Stimulated activated naive B cell treated with anti-CD40 and anti-IgM and Interleukin-4, amounts not matched to agents 10 μg/mL and 1 μg/mL and 100 μg/mL, for 72 hours (primary cell): ENCODE measurements at regions not wholly inside any gene's neighbourhood (a gene's known extent, or its start where the extent isn't known, plus 50 kb on each side); places are given as distances from the start of the nearest gene placed in this dataset.

Experiments used
- ATAC-seq, 2 donors: fragments of 150-1000 bp; cut with Tn5 transposase; replicated peaks; 2 replicates each; pipeline ENCODE4 v1.10.0; 2021; ENCODE audit warnings: moderate library complexity in 1 of 2
- DNase-seq: peaks from one replicate; pipeline ENCODE4 v3.0.0; 2021
- H3K27ac Mint-ChIP-seq: one replicate; pipeline ENCODE4 v1.8.0; 2022; ENCODE audit warnings: mild to moderate bottlenecking, mixed read lengths
- H3K27me3 Mint-ChIP-seq, 2 donors: one replicate each; pipeline ENCODE4 v1.8.0; 2022; ENCODE audit warnings: mixed read lengths in 2 of 2
- H3K36me3 Mint-ChIP-seq, 2 donors: one replicate each; pipeline ENCODE4 v1.8.0; 2022; ENCODE audit warnings: mixed read lengths in 2 of 2, mild to moderate bottlenecking in 1 of 2
- H3K4me1 Mint-ChIP-seq, 2 donors: one replicate each; pipeline ENCODE4 v1.8.0; 2022; ENCODE audit warnings: mixed read lengths in 2 of 2, mild to moderate bottlenecking in 1 of 2
- H3K4me3 Mint-ChIP-seq, 2 donors: one replicate each; pipeline ENCODE4 v1.8.0; 2022; ENCODE audit warnings: mild to moderate bottlenecking in 2 of 2, mixed read lengths in 2 of 2, moderate library complexity in 1 of 2
- H3K9me3 Mint-ChIP-seq, 2 donors: one replicate each; pipeline ENCODE4 v1.8.0; 2022; ENCODE audit warnings: mixed read lengths in 2 of 2, mild to moderate bottlenecking in 1 of 2

DNA sequence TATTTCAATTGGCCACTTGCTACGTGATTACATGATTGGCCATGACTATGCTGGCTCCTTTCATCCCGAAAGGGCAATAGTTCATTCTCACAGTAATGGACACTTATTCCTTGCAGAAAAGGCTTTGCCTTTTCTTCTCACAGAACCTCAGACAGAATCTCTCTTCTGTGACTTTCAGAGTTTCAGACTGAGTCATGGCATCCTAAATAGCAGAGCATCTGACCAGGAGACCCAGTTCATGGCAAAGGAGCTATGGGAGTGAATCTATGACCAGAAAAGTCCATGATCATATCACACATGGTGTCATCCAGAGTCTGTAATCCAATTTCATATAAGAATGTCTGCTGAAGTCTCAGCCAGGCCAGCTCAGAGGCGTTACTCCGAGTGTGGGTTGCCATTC, 263.3 kb upstream of the CLNK start:
- DNase-seq (no peak), ATAC-seq (no peak)
- peaks cover 0 to 3% of the 10 kb centered on the region in 2 donors for H3K36me3 Mint-ChIP-seq
- peaks cover 13 to 19% of the 10 kb centered on the region in 2 donors for H3K4me1 Mint-ChIP-seq
- H3K27ac Mint-ChIP-seq, result no peak overlapping the region
- no peak overlapping the region for H3K4me3 Mint-ChIP-seq
- H3K9me3 Mint-ChIP-seq, result peaks cover 5 to 8% of the 10 kb centered on the region in 2 donors
- H3K27me3 Mint-ChIP-seq, result no peaks in the 10 kb centered on the region

DNA sequence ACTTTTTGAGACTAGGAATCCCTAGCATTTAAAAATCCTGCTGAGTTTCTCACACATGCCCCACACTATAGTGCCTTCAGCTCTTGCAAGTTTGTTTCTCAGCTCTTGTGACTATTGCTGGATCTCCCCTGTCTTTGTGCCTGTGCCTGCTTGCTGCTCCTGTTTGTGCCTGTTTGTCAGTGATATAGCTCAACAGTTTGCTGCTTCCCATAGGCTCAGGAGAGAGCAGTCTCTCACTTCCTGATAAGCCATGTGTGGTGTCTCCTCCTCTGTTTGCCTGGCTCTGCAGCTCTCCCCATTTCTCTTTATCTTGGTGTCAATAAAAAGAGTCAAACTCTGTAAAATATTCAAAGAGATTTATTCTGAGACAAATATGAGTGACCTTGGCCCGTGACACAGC, 259.8 kb upstream of the CLNK start:
- DNase-seq, result no peak
- ATAC-seq, result no peak
- no peaks in the 10 kb centered on the region for H3K27me3 Mint-ChIP-seq
- peaks cover 4 to 19% of the 10 kb centered on the region in 2 donors for H3K36me3 Mint-ChIP-seq
- H3K4me3 Mint-ChIP-seq, result no peak overlapping the region
- H3K4me1 Mint-ChIP-seq, result peaks cover 1 to 12% of the 10 kb centered on the region in 2 donors
- H3K27ac Mint-ChIP-seq, result no peak overlapping the region
- H3K9me3 Mint-ChIP-seq, result peaks cover 16 to 24% of the 10 kb centered on the region in 2 donors

DNA sequence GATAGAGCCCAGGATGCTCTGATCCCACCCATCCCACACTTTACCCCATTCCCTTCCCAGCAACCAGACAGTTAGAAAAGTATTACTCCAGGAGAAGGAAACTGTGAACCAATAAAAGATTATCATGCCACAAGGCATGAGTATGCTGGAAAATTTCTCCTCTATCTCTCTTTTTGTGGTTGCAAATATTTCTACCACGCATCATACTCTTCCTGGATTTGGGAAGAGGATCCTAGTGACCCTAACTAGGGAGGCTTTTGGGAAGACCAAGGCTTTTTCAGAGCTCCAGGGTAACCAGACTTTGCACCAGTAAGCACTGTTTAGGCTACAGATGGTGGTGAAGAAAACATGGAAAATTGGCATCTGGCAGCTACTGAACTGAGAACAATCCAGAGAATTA, 257.6 kb upstream of the CLNK start:
- Mint-ChIP-seq H3K27ac (no peak overlapping the region), H3K4me3 (no peak overlapping the region), H3K9me3 (peaks cover 19 to 29% of the 10 kb centered on the region in 2 donors), H3K27me3 (no peaks in the 10 kb centered on the region), H3K4me1 (peaks cover 0 to 5% of the 10 kb centered on the region in 2 donors), H3K36me3 (peaks cover 7 to 24% of the 10 kb centered on the region in 2 donors)
- DNase-seq, result no peak
- ATAC-seq, result no peak

DNA sequence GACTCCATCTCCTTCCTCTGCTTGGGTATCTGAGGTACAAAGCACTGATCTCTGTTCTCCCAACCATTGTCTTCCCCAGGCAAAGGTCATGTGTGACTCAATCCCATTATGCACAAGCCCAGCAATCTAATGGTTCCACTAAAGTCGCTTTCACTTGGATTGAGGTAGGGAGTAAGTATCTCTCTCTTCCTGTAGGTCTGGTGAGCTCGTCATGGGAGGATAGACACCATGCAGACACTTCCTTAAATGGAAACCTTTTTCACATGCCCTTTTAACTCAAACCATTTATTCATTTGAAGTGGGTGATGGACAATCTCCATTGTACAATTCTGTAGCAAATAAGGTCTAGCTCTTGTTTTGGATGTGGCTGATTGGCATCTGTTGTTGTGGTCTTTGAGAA, 245.2 kb upstream of the CLNK start:
- ATAC-seq, result peak; percentile 42 to 81
- H3K4me3 Mint-ChIP-seq, result no peak overlapping the region
- peak overlapping the region; percentile 82 for H3K27ac Mint-ChIP-seq
- no peaks in the 10 kb centered on the region for H3K27me3 Mint-ChIP-seq
- no peak for DNase-seq
- peaks cover 17 to 22% of the 10 kb centered on the region in 2 donors for H3K4me1 Mint-ChIP-seq
- H3K9me3 Mint-ChIP-seq, result peaks cover 0 to 9% of the 10 kb centered on the region in 2 donors
- H3K36me3 Mint-ChIP-seq, result peaks cover 0 to 6% of the 10 kb centered on the region in 2 donors

DNA sequence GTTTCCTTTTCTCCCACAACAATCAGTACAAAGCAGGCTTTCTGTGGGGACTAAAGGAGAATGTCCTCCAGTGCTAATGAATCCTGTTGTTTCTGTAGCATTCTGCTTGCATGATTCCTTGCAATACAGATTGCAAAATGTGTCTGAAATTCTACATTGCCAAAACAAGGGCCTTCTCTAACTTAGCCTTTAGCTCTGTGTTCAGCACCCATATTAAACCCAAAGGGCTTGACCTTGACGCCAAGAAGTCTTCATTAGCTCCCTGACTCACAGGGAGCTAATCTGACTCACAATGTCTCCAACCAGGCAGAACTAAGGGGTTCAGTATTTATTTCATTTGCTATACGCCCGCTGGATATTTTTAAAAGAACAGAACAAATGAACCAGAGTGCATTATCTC, 241.4 kb upstream of the CLNK start:
- H3K27ac Mint-ChIP-seq, result no peak overlapping the region
- peaks cover 15 to 20% of the 10 kb centered on the region in 2 donors for H3K4me1 Mint-ChIP-seq
- H3K27me3 Mint-ChIP-seq, result no peaks in the 10 kb centered on the region
- no peak overlapping the region for H3K4me3 Mint-ChIP-seq
- ATAC-seq (no peak), DNase-seq (no peak)
- peaks cover 0 to 7% of the 10 kb centered on the region in 2 donors for H3K9me3 Mint-ChIP-seq
- peaks cover 0 to 6% of the 10 kb centered on the region in 2 donors for H3K36me3 Mint-ChIP-seq

DNA sequence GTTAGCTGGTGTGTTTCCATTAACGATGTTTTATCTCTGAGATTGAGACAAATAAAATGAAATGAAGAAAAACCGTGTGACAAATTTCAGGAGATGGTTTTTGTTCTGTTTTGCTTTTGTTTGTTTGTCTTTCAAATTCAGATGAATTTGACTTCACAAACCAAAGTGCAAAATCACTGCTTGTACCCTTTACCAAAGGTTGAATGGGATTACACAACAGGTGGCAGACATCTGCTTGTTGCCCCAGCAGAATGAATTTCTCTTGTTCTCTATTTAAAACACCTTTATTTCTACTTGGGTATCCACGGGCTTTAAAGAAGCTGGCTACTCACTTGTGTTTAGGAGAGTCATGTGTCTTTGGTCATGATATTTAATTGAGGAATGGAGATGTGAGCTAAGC, 239.7 kb upstream of the CLNK start:
- Mint-ChIP-seq H3K27ac (no peak overlapping the region), H3K36me3 (no peaks in the 10 kb centered on the region)
- ATAC-seq, result no peak

DNA sequence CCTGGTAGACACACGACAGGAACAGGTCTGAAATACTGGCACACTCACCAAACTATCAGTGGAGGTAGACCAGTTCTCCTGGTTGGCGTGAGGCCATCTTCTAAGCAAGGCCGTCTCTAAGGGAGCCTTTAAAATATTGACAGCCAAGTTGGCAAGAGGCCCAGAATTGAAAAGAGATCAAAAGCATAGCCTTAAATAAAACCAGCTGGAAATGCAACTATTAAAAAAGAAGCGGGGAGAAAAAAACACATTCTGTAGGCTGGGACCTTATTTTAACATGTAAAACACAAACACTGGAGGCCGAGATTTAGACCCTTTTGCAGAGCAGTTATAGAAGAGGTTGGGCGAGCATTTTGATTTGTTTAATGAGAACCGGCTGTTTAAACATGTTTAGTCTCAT, 233.0 kb upstream of the CLNK start:
- Mint-ChIP-seq H3K27me3 (no peaks in the 10 kb centered on the region), H3K9me3 (peaks cover 0 to 2% of the 10 kb centered on the region in 2 donors), H3K36me3 (no peaks in the 10 kb centered on the region), H3K4me3 (no peak overlapping the region), H3K27ac (no peak overlapping the region), H3K4me1 (no peaks in the 10 kb centered on the region)
- ATAC-seq (no peak), DNase-seq (no peak)

More for the DNA sequence above, 239.7 kb upstream of the CLNK start:
- Mint-ChIP-seq H3K4me3 (no peak overlapping the region), H3K27me3 (no peaks in the 10 kb centered on the region), H3K9me3 (no peaks in the 10 kb centered on the region), H3K4me1 (peaks cover 3 to 7% of the 10 kb centered on the region in 2 donors)
- no peak for DNase-seq

DNA sequence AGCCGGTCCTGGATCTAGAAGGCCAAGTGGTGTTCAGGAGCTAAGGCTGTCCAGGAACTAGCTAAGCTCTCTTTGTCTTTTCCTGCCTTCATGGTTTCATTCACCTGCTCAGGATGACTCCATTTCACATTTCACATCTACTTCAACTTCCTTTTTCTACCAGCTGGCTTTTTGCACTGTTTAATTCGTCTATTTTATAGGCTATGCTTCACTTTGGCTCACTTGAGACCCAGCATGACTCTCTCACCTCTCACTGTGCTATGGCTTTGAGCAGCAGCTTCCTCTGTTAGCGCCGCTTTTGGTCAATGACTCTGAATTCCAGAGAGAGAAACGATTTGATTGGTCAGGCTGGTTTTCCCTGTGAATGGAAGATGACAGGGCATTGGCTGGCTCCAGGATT, 213.5 kb upstream of the CLNK start:
- Mint-ChIP-seq H3K27ac (peak overlapping the region; percentile 38), H3K9me3 (peaks cover 4% of the 10 kb centered on the region in 2 donors), H3K4me3 (no peak overlapping the region), H3K27me3 (peaks cover 0 to under 1% of the 10 kb centered on the region in 2 donors), H3K36me3 (no peaks in the 10 kb centered on the region), H3K4me1 (peaks cover 20 to 33% of the 10 kb centered on the region in 2 donors)
- ATAC-seq, result peak; percentile 71 to 74
- no peak for DNase-seq

DNA sequence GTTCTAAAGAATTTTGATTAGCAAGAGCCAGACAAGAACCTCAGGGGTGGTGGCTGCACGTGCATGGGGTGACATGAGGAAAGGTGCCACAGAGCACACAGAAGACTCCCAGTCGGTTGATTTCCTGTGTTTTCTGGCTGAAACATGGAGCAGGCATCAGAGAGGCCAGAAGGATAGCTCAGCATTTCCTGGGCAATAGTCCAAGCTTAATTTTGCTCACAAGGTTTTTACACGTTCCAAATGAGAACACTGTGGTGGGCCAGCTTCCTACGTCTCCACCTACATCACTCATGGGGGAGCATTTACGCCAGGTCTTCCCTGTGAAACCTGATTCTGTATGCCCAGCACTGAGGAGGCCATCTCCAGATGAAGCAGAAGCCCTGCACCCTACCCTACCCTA, 212.5 kb upstream of the CLNK start:
- H3K36me3 Mint-ChIP-seq, result no peaks in the 10 kb centered on the region
- H3K9me3 Mint-ChIP-seq, result peaks cover 4% of the 10 kb centered on the region in 2 donors
- no peak overlapping the region for H3K4me3 Mint-ChIP-seq
- no peak for DNase-seq
- peaks cover 21 to 36% of the 10 kb centered on the region in 2 donors for H3K4me1 Mint-ChIP-seq
- no peak for ATAC-seq
- peaks cover 0 to 3% of the 10 kb centered on the region in 2 donors for H3K27me3 Mint-ChIP-seq
- no peak overlapping the region for H3K27ac Mint-ChIP-seq

DNA sequence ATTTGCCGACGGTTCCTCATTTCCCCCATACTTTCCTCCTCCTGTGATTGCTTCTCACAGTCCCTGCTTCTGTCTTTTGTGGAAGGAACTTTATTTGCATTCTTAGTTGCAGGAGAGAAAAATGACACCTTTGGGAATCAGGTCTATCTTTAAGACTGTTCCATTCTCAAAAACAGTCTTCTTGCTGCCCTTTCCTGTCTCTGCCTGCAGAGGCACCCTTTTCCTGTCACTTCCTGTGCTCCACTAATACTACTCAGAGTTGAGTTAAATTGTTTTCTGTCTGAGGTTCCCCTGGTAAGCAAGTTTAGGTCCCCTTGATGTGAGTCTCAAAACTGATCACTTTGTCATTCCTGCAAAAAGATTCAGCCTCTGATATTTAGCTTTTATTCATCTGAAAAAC, 208.8 kb upstream of the CLNK start:
- peaks cover 0 to 2% of the 10 kb centered on the region in 2 donors for H3K9me3 Mint-ChIP-seq
- DNase-seq (no peak), ATAC-seq (peak; percentile 66 to 71)
- no peaks in the 10 kb centered on the region for H3K36me3 Mint-ChIP-seq
- peaks cover 22 to 26% of the 10 kb centered on the region in 2 donors for H3K4me1 Mint-ChIP-seq
- H3K27me3 Mint-ChIP-seq, result peaks cover 0 to 4% of the 10 kb centered on the region in 2 donors
- no peak overlapping the region for H3K4me3 Mint-ChIP-seq
- H3K27ac Mint-ChIP-seq, result no peak overlapping the region

DNA sequence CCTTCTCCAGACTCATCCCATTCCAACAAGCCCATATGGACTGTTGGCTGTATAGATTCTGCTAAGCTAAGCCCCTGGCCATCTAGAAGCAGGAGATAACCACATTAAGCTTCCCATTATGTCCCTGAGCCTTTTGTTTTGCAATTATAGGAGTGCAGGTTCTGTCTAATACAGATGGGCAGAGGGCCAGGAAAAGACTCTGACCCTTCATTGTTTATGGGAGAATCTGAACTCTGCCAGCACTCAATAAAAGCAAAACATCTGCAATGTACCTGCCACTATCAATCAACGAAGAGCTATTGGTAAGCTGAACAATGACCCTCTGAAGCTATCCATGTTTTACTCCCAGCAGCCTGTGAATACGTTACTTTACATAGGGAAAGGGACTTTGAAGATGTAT, 207.3 kb upstream of the CLNK start:
- peaks cover 0 to 4% of the 10 kb centered on the region in 2 donors for H3K27me3 Mint-ChIP-seq
- H3K36me3 Mint-ChIP-seq, result no peaks in the 10 kb centered on the region
- DNase-seq, result no peak
- no peak overlapping the region for H3K4me3 Mint-ChIP-seq
- H3K4me1 Mint-ChIP-seq, result peaks cover 16 to 20% of the 10 kb centered on the region in 2 donors
- no peaks in the 10 kb centered on the region for H3K9me3 Mint-ChIP-seq
- no peak overlapping the region for H3K27ac Mint-ChIP-seq
- ATAC-seq, result no peak

DNA sequence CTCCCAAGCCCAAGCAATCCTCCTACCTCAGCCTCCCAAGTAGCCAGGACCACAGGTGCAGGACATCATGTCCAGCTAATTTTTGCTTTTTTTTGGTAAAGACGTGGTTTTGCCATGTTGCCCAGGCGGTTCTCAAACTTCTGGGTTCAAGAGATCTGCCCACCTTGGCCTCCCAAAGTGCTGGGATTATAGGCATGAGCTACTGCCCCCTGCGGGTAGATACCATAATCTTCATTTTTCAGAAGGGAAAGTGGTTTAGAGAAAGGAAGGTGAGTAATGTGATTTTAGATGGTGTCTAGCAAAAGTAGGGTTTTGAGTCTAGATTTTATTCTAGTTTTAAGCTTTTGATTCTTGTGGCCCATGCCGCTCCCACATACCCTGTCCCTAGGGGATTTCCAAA, 205.3 kb upstream of the CLNK start:
- Mint-ChIP-seq H3K4me1 (peaks cover 14 to 18% of the 10 kb centered on the region in 2 donors), H3K4me3 (no peak overlapping the region), H3K27ac (no peak overlapping the region), H3K36me3 (no peaks in the 10 kb centered on the region), H3K9me3 (no peaks in the 10 kb centered on the region), H3K27me3 (peaks cover 0 to 4% of the 10 kb centered on the region in 2 donors)
- no peak for ATAC-seq
- no peak for DNase-seq

DNA sequence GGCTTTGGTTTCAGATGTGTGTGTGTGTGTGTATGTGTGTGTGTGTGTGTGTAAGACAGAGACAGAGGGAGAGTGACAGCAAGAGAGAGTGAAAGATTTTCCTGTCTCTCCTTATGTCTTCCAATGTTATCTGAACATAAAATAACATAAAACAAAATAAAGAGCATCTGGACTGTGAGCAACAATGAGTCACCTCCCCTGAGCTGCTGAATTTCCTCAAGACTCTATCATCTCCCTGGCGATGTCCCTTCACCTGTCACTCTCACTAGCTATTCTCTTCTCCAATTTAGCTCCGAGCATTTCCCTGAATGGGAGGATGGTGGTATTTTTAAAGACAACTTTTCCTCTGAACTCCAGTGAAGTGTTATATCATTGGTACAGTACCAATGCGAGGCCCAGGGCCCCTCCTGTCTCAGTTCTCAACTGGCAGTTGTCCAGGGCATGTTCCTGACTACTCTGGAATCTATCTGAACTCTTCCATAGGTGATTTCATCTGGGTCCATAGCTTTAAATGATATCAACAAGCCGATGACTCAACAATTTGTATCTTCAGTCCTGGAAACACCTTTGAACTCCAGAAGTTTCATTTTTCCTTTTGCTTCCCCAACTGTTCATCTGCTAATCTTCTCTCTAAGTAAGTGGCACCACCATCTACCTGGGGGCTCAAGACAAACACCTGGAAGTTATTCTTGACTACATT, 195.0 kb upstream of the CLNK start:
- Mint-ChIP-seq H3K27ac (no peak overlapping the region), H3K4me3 (no peak overlapping the region), H3K9me3 (no peaks in the 10 kb centered on the region), H3K27me3 (no peaks in the 10 kb centered on the region), H3K4me1 (peaks cover 2 to 10% of the 10 kb centered on the region in 2 donors), H3K36me3 (no peaks in the 10 kb centered on the region)
- ATAC-seq (no peak), DNase-seq (no peak)

DNA sequence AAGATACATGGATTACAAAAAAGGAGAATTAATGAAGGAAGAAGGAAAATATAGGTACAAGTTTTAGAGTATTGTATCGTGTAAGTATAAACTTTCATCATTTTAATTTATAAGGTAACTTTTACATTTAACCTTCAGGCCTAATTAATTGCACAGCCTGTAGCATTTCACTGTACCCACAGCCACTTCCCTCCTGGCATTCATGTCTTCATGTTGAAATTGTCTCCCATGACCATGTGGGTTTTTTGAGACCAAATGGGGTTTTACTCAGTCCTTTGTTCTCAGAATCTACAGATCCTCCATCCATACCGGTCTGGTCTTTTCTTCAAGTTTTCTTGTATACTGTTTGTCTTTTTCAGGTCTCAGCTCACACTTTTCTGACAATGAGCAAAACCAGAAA, 194.3 kb upstream of the CLNK start:
- Mint-ChIP-seq H3K36me3 (no peaks in the 10 kb centered on the region), H3K27ac (no peak overlapping the region), H3K4me3 (no peak overlapping the region), H3K9me3 (no peaks in the 10 kb centered on the region), H3K4me1 (peaks cover 2 to 10% of the 10 kb centered on the region in 2 donors), H3K27me3 (no peaks in the 10 kb centered on the region)
- no peak for ATAC-seq
- no peak for DNase-seq

DNA sequence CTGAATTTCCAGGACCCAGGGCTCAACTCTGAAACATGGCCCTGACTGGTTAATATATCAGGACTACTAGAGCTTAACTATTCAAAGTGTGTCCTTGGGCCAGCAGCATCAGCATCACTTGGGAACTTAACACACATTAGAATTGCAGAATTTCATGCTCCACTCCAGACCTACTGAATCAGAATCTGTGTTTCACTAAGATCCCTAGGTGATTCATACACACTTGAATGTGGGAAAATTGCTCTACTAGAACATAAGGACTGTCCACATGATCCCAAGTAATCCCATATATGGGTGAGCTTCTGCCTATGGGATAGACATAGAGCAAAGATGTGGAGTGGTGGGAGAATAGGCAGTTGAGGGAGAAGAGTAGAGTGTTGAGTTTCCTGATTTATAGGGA, 192.5 kb upstream of the CLNK start:
- DNase-seq (no peak), ATAC-seq (no peak)
- Mint-ChIP-seq H3K9me3 (no peaks in the 10 kb centered on the region), H3K4me3 (no peak overlapping the region), H3K4me1 (peaks cover 9 to 17% of the 10 kb centered on the region in 2 donors), H3K27me3 (no peaks in the 10 kb centered on the region), H3K36me3 (no peaks in the 10 kb centered on the region), H3K27ac (no peak overlapping the region)
